ENCODE measurements at regions not wholly inside any gene's neighbourhood (a gene's known extent, or its start where the extent isn't known, plus 50 kb on each side); places are given as distances from the start of the nearest gene placed in this dataset.

DNA sequence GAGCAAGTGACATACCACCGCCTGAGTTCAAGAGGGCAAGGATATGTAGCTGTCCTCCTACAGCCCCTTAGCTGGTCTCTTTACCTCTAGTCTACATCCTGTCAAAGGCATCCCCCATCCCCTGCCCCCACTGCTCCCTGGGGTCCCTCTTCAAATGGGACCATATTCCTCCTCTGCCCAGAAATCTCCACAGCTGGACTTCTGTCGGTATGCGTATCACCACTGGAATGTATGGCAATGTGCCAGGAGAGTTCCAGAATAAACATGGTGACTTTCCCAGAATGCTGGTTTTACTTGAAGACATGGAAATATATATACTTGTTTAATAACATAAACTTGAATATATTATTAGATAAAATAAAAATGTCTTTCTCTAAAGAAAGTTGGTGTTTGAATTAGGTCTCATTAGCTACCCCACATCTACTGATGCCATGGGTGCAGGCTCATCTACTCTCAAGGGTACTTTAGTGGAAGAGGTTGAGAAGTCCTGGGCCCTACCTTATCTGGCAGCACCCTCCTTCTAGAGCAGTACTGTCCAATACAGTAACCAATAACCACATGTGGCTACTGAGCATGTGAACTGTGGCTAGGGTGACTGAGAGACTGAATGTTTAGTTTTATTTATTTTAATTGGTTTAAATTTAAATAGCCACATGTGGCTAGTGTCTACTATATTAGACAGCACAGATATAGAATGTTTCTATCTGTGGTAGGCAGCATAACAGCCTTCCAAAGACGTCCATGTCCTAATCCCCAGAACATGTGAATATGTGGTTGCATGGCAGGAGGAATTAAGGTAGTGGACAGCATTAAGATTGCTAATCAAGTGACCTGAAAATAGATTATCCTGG, 181.7 kb upstream of the SLC30A5 start:
- no peak overlapping the region for H3K9ac ChIP-seq (ENCODE audit: insufficient read depth in 1 of 2, low read depth in 2 of 2, low read length in 2 of 2)
- H4K20me1 ChIP-seq (replicated peaks; ENCODE audit: control insufficient read depth, insufficient read depth, low read length) = no peaks in the 10 kb centered on the region
- ATAC-seq (no peak), DNase-seq (ENCODE audit: extremely low read depth in 1 of 4, low spot score in 3 of 4) (no peak), FAIRE-seq (no peak)
- intact Hi-C loops (cut with micrococcal nuclease) = no loop called here
- no peaks in the 10 kb centered on the region for H3K79me2 ChIP-seq (ENCODE audit: control insufficient read depth, insufficient read depth, low read length)
- no peak overlapping the region for H3K4me2 ChIP-seq (ENCODE audit: insufficient read depth, low read length)
- H3K4me1 ChIP-seq (replicated peaks in 1 of 2; ENCODE audit: control insufficient read depth in 2 of 2, insufficient read depth in 2 of 2, low read length in 2 of 2) = no peaks in the 10 kb centered on the region
- no peaks in the 10 kb centered on the region for H3K9me1 ChIP-seq (ENCODE audit: control insufficient read depth, insufficient read depth, low read length)
- H3K27ac ChIP-seq (ENCODE audit: extremely low read depth, low read depth, low read length) = no peak overlapping the region
- CTCF ChIA-PET (ENCODE audit: low intra/inter-chr PET ratio) = no interaction called here
- 0% methylated on average over 4 of the region's 4 CpGs for WGBS (ENCODE audit: insufficient coverage, low coverage, missing lambda C conversion rate)
- POLR2A ChIA-PET = no interaction called here
- no TSS peak for BruUV-seq (replicated peaks)
- in situ Hi-C loops (cut with MboI) = no loop called here
- TF ChIP-seq PCBP2 (IDR thresholded peaks at IDR 0.05; ENCODE audit: low read depth, low read length, poor library complexity, severe bottlenecking) (no peak), NFIC (IDR thresholded peaks at IDR 0.05) (peak; percentile 49; the same call in 1 of the 2 replicates), ETV5 (CRISPR knock-in tag; IDR thresholded peaks at IDR 0.05; ENCODE audit: low read depth) (no peak), MTA2 (IDR thresholded peaks at IDR 0.05; ENCODE audit: low read depth) (no peak)
- H3K36me3 ChIP-seq (ENCODE audit: control insufficient read depth, insufficient read depth, low read length) = no peaks in the 10 kb centered on the region
- no peaks in the 10 kb centered on the region for H3K9me3 ChIP-seq (replicated peaks; ENCODE audit: control insufficient read depth, insufficient read depth, low read depth, low read length)
- H2AFZ ChIP-seq (ENCODE audit: low read depth, low read length) = no peak overlapping the region
- no peak overlapping the region for H3K4me3 ChIP-seq
- H3K27me3 ChIP-seq (ENCODE audit: control insufficient read depth in 2 of 2, insufficient read depth in 2 of 2, low read length in 2 of 2) = no peaks in the 10 kb centered on the region

DNA sequence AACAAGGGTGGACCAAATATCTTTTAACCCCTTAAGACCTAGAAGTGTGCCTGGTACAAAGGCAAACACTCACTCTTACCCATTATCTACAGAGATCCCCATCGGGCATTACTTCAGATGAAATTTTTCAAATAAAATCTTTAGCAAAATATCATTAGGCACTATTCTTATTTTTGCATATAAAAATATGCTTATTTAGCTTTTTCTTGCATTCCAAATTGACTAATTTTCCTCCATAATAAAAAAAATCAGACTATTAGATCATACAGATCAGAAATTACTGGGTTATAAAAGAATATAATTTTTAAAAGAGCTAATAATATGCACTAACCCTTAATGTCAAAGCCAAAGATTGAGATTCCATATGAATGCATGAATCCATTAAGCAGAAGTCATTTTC, 178.7 kb upstream of the SLC30A5 start:
- no peaks in the 10 kb centered on the region for H3K36me3 ChIP-seq (ENCODE audit: control insufficient read depth, insufficient read depth, low read length)
- FAIRE-seq = no peak
- TF ChIP-seq C11orf30 (IDR thresholded peaks at IDR 0.05; ENCODE audit: low read depth) (peak; percentile 55; the same call in 1 of the 2 replicates), ZNF696 (CRISPR knock-in tag; conservative IDR thresholded peaks at IDR 0.05) (no peak), ZNF316 (IDR thresholded peaks at IDR 0.05) (peak; percentile 55; the same call in 1 of the 2 replicates), FUS (optimal IDR thresholded peaks at IDR 0.05; ENCODE audit: low read depth, low read length) (no peak), MAFF (IDR thresholded peaks at IDR 0.05; ENCODE audit: low read length) (peak; percentile 4; the same call in 1 of the 2 replicates), MCM7 (IDR thresholded peaks at IDR 0.05) (no peak)
- H3K4me2 ChIP-seq (ENCODE audit: insufficient read depth, low read length) = no peak overlapping the region
- no peaks in the 10 kb centered on the region for H3K27me3 ChIP-seq (ENCODE audit: control insufficient read depth in 2 of 2, insufficient read depth in 2 of 2, low read length in 2 of 2)
- H3K27ac ChIP-seq (ENCODE audit: extremely low read depth, low read depth, low read length) = no peak overlapping the region
- H2AFZ ChIP-seq (ENCODE audit: low read depth, low read length) = no peak overlapping the region
- H3K79me2 ChIP-seq (ENCODE audit: control insufficient read depth, insufficient read depth, low read length) = no peaks in the 10 kb centered on the region
- H3K4me1 ChIP-seq (replicated peaks in 1 of 2; ENCODE audit: control insufficient read depth in 2 of 2, insufficient read depth in 2 of 2, low read length in 2 of 2) = no peaks in the 10 kb centered on the region
- CTCF ChIA-PET (ENCODE audit: low intra/inter-chr PET ratio) = no interaction called here
- no TSS peak for BruUV-seq (replicated peaks)
- H4K20me1 ChIP-seq (replicated peaks; ENCODE audit: control insufficient read depth, insufficient read depth, low read length) = no peaks in the 10 kb centered on the region
- no peak overlapping the region for H3K9ac ChIP-seq (ENCODE audit: insufficient read depth in 1 of 2, low read depth in 2 of 2, low read length in 2 of 2)
- no peak for DNase-seq (ENCODE audit: extremely low read depth in 1 of 4, low spot score in 3 of 4)
- POLR2A ChIA-PET = no interaction called here
- intact Hi-C loops (cut with micrococcal nuclease) (no loop called here), in situ Hi-C loops (cut with MboI) (no loop called here)
- H3K9me3 ChIP-seq (replicated peaks; ENCODE audit: control insufficient read depth, insufficient read depth, low read depth, low read length) = no peaks in the 10 kb centered on the region
- ATAC-seq = no peak
- H3K4me3 ChIP-seq = no peak overlapping the region
- 4% methylated on average over 1 of the region's 1 CpG for WGBS (ENCODE audit: insufficient coverage, low coverage, missing lambda C conversion rate)
- no peaks in the 10 kb centered on the region for H3K9me1 ChIP-seq (ENCODE audit: control insufficient read depth, insufficient read depth, low read length)

All from K562 (cell line).